ENCODE measurements at regions not wholly inside any gene's neighbourhood (a gene's known extent, or its start where the extent isn't known, plus 50 kb on each side); places are given as distances from the start of the nearest gene placed in this dataset.

GRCh38 chrX:103158317-103158621, 56.6 kb upstream of the BEX4 start:
- DNase-seq (ENCODE audit: low read depth) = no peak
- no peak for TF ChIP-seq CTCF (IDR thresholded peaks at IDR 0.05; ENCODE audit: control insufficient read depth, extremely low read depth, insufficient read depth)
- H3K4me3 ChIP-seq (ENCODE audit: low read depth, low read length) = no peak overlapping the region

- TF ChIP-seq CTCF (IDR thresholded peaks at IDR 0.05; ENCODE audit: control insufficient read depth, extremely low read depth, insufficient read depth) = peak; percentile 57
- DNase-seq (ENCODE audit: low read depth) = no peak
- H3K4me3 ChIP-seq (ENCODE audit: low read depth, low read length) = no peak overlapping the region
Measured at GRCh38 chrX:103157496-103158316, 57.2 kb upstream of the BEX4 start.

- no peak overlapping the region for H3K4me3 ChIP-seq (ENCODE audit: low read depth, low read length)
- no peak for DNase-seq (ENCODE audit: low read depth)
- no peak for TF ChIP-seq CTCF (IDR thresholded peaks at IDR 0.05; ENCODE audit: control insufficient read depth, extremely low read depth, insufficient read depth)
Measured at GRCh38 chrX:103155201-103155600, 59.7 kb upstream of the BEX4 start.

GRCh38 chrX:103153661-103154060, 60.7 kb upstream of the NXF3 start:
- DNase-seq (ENCODE audit: low read depth) = no peak
- no peak overlapping the region for H3K4me3 ChIP-seq (ENCODE audit: low read depth, low read length)
- no peak for TF ChIP-seq CTCF (IDR thresholded peaks at IDR 0.05; ENCODE audit: control insufficient read depth, extremely low read depth, insufficient read depth)

- no peak for DNase-seq (ENCODE audit: low read depth)
- no peak for TF ChIP-seq CTCF (IDR thresholded peaks at IDR 0.05; ENCODE audit: control insufficient read depth, extremely low read depth, insufficient read depth)
- no peak overlapping the region for H3K4me3 ChIP-seq (ENCODE audit: low read depth, low read length)
Measured at GRCh38 chrX:103151799-103152198, 58.9 kb upstream of the NXF3 start.

GRCh38 chrX:103149652-103150051, 56.7 kb upstream of the NXF3 start:
- no peak overlapping the region for H3K4me3 ChIP-seq (ENCODE audit: low read depth, low read length)
- no peak for DNase-seq (ENCODE audit: low read depth)
- no peak for TF ChIP-seq CTCF (IDR thresholded peaks at IDR 0.05; ENCODE audit: control insufficient read depth, extremely low read depth, insufficient read depth)

GRCh38 chrX:103148075-103148474, 55.1 kb upstream of the NXF3 start:
- TF ChIP-seq CTCF (IDR thresholded peaks at IDR 0.05; ENCODE audit: control insufficient read depth, extremely low read depth, insufficient read depth) = no peak
- H3K4me3 ChIP-seq (ENCODE audit: low read depth, low read length) = no peak overlapping the region
- no peak for DNase-seq (ENCODE audit: low read depth)
